NT2/D1 (cell line): ENCODE measurements at regions not wholly inside any gene's neighbourhood (a gene's known extent, or its start where the extent isn't known, plus 50 kb on each side); places are given as distances from the start of the nearest gene placed in this dataset.

ENCODE experiments used
- YY1 ChIP-seq: IDR thresholded peaks from 2 replicates; pipeline ENCODE4 v1.6.1; 2011; ENCODE audit not compliant: insufficient read length, insufficient read depth
- ZNF274 ChIP-seq: IDR thresholded peaks from 2 replicates; pipeline ENCODE4 v1.6.1; 2011; ENCODE audit warnings: mild to moderate bottlenecking, low read depth, low read length

GRCh38 chr13:108037348-108037747, 178.0 kb downstream of the LIG4 start:
- TF ChIP-seq YY1, result no peak
- no peak for TF ChIP-seq ZNF274
